ENCODE measurements at regions not wholly inside any gene's neighbourhood (a gene's known extent, or its start where the extent isn't known, plus 50 kb on each side); places are given as distances from the start of the nearest gene placed in this dataset.
A peak's percentile ranks its signal among the peaks of the same experiment; 100 is the strongest.
"Not testable (repeated sequence)": the region's sequence is repeated elsewhere in the genome, so short reads cannot be mapped to it uniquely, and the experiment has no call there.

DNA sequence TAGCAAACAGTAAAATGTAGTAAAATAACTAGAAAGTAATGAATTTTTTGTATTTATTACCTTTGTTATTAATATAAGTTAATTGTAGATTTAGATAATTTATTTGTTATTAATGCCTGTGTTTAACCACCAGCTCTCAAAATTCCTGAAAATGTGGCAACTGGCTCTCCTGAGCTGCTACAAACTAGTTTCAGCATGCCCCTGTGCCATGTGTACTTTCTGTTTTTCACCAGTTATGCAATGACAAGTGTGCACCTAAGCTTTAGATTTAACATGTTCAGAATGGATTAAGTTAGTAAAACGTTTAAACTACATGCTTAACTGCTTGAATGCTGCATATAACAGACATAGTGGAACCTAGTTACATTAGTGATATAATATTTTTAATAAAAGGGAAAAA, 88.1 kb downstream of the POSTN start:
- Histone ChIP-seq H3K27me3 (ENCODE audit: insufficient read depth, low read depth) (no peaks in the 10 kb centered on the region), H3K4me3 (no peak overlapping the region), H3K9me3 (ENCODE audit: insufficient read depth, low read depth) (no peaks in the 10 kb centered on the region), H3K27ac (no peak overlapping the region), H2AFZ (no peak overlapping the region), H3K79me2 (ENCODE audit: low read depth) (no peaks in the 10 kb centered on the region), H3K9me2 (ENCODE audit: insufficient read depth) (no peaks in the 10 kb centered on the region; the same call in 1 of the 2 replicates), H4K20me1 (ENCODE audit: insufficient read depth) (no peaks in the 10 kb centered on the region), H3F3A (ENCODE audit: insufficient read depth, low read depth) (no peaks in the 10 kb centered on the region), H3K4me1 (replicated peaks; ENCODE audit: insufficient read depth) (no peaks in the 10 kb centered on the region), H3K36me3 (ENCODE audit: low read depth) (no peaks in the 10 kb centered on the region), H3K4me2 (no peak overlapping the region)
- BruUV-seq (replicated peaks), result no TSS peak
- TF ChIP-seq, protein P1, sequence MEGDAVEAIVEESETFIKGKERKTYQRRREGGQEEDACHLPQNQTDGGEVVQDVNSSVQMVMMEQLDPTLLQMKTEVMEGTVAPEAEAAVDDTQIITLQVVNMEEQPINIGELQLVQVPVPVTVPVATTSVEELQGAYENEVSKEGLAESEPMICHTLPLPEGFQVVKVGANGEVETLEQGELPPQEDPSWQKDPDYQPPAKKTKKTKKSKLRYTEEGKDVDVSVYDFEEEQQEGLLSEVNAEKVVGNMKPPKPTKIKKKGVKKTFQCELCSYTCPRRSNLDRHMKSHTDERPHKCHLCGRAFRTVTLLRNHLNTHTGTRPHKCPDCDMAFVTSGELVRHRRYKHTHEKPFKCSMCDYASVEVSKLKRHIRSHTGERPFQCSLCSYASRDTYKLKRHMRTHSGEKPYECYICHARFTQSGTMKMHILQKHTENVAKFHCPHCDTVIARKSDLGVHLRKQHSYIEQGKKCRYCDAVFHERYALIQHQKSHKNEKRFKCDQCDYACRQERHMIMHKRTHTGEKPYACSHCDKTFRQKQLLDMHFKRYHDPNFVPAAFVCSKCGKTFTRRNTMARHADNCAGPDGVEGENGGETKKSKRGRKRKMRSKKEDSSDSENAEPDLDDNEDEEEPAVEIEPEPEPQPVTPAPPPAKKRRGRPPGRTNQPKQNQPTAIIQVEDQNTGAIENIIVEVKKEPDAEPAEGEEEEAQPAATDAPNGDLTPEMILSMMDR (conservative IDR thresholded peaks at IDR 0.05), result no peak
- TF ChIP-seq EZH2 (IDR thresholded peaks at IDR 0.05; ENCODE audit: low read depth), result no peak
- POLR2A ChIA-PET (ENCODE audit: unreplicated experiment), result interaction anchor here (0.6 kb wide), 1 partner anchor 22 kb away, joined by 3 read pairs; no protein-coding TSS in a partner anchor
- intact Hi-C loops (cut with micrococcal nuclease; ENCODE audit: unreplicated experiment), result no loop called here
- CTCF ChIA-PET, result no interaction called here
- DNase-seq, result no peak

DNA sequence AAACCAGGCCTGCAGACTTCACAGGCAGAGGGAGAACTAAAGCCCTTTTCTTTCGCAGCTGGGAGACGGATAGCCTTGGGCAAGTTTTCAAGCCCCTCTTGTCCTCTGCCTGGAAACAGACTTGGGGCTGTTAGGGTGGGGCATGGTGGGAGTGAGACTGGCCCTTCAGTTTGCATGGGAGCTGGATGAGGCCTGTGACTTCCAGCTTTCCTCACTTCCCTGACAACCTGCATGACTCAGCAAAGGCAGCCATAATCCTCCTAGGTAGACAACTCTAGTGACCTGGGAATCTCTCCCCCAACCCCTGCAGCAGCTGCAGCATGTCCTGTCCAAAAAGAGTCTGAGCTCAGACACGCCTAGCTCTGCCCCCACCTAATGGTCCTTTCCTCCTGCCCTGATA, 93.0 kb downstream of the POSTN start:
- Histone ChIP-seq H3K4me2 (no peak overlapping the region), H3K36me3 (ENCODE audit: low read depth) (no peaks in the 10 kb centered on the region), H2AFZ (peak overlapping the region; percentile 43; the same call in 1 of the 2 replicates), H3K9me3 (ENCODE audit: insufficient read depth, low read depth) (no peaks in the 10 kb centered on the region), H3K27me3 (ENCODE audit: insufficient read depth, low read depth) (no peaks in the 10 kb centered on the region), H3K79me2 (ENCODE audit: low read depth) (no peaks in the 10 kb centered on the region), H3K4me1 (replicated peaks; ENCODE audit: insufficient read depth) (no peaks in the 10 kb centered on the region), H3K9me2 (ENCODE audit: insufficient read depth) (no peaks in the 10 kb centered on the region), H4K20me1 (ENCODE audit: insufficient read depth) (no peaks in the 10 kb centered on the region), H3K27ac (no peak overlapping the region), H3K4me3 (no peak overlapping the region), H3F3A (ENCODE audit: insufficient read depth, low read depth) (no peaks in the 10 kb centered on the region)
- ChIA-PET CTCF (no interaction called here), POLR2A (ENCODE audit: unreplicated experiment) (no interaction called here)
- DNase-seq, result no peak
- BruUV-seq (replicated peaks), result no TSS peak
- intact Hi-C loops (cut with micrococcal nuclease; ENCODE audit: unreplicated experiment), result no loop called here
- no peak for TF ChIP-seq EZH2 (IDR thresholded peaks at IDR 0.05; ENCODE audit: low read depth)
- TF ChIP-seq, protein P1 (conservative IDR thresholded peaks at IDR 0.05), result no peak

DNA sequence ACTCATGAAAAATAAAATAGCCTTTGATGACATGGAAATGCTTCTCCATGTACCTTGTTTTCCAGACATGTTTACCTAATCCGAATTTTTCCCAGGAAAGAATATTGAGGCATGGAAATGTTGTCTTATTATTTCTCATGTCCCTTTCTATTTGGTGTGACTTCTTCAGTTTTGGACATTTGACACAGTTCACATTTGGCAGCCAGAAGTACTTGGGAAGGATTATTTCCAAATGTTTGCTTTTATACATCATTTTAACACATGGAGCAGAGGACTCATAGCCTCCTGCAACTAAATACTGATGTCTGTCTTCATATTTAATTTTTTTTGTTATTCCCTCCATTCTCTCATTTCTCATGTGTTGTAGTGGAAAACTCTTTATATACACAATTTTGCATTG, 94.3 kb downstream of the POSTN start:
- Histone ChIP-seq H4K20me1 (ENCODE audit: insufficient read depth) (no peaks in the 10 kb centered on the region), H3K9me2 (ENCODE audit: insufficient read depth) (no peaks in the 10 kb centered on the region), H3F3A (ENCODE audit: insufficient read depth, low read depth) (no peaks in the 10 kb centered on the region), H2AFZ (no peak overlapping the region), H3K4me2 (no peak overlapping the region), H3K79me2 (ENCODE audit: low read depth) (no peaks in the 10 kb centered on the region), H3K36me3 (ENCODE audit: low read depth) (no peaks in the 10 kb centered on the region), H3K27ac (no peak overlapping the region), H3K4me3 (no peak overlapping the region), H3K4me1 (replicated peaks; ENCODE audit: insufficient read depth) (no peaks in the 10 kb centered on the region), H3K27me3 (ENCODE audit: insufficient read depth, low read depth) (no peaks in the 10 kb centered on the region), H3K9me3 (ENCODE audit: insufficient read depth, low read depth) (no peaks in the 10 kb centered on the region)
- POLR2A ChIA-PET (ENCODE audit: unreplicated experiment), result no interaction called here
- CTCF ChIA-PET, result no interaction called here
- no peak for TF ChIP-seq EZH2 (IDR thresholded peaks at IDR 0.05; ENCODE audit: low read depth)
- DNase-seq, result no peak
- intact Hi-C loops (cut with micrococcal nuclease; ENCODE audit: unreplicated experiment), result no loop called here
- no TSS peak for BruUV-seq (replicated peaks)

DNA sequence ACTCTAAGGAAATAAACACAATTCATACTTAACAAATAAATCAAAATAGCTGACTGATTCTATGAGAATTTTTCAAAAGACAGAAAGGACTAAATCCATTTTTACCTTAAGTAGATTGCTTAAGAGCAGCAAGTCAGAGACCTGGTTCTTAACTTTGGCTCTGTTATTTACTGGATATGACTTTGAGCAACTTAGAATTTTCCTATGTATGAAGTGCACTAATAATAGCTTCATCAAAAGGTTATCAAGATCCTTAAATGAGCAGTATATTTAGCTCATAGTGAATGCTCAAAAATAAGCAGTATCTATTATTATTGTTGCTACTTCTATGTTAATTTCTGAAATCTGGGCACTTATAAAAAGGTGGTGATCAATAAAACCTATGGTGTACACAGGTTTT, 95.3 kb downstream of the POSTN start:
- Histone ChIP-seq H3K4me3 (no peak overlapping the region), H3K9me3 (ENCODE audit: insufficient read depth, low read depth) (no peaks in the 10 kb centered on the region), H3K79me2 (ENCODE audit: low read depth) (no peaks in the 10 kb centered on the region), H3K9me2 (ENCODE audit: insufficient read depth) (no peaks in the 10 kb centered on the region), H3K27me3 (ENCODE audit: insufficient read depth, low read depth) (no peaks in the 10 kb centered on the region), H3K36me3 (ENCODE audit: low read depth) (no peaks in the 10 kb centered on the region), H2AFZ (no peak overlapping the region), H3K4me2 (no peak overlapping the region), H3F3A (ENCODE audit: insufficient read depth, low read depth) (no peaks in the 10 kb centered on the region), H4K20me1 (ENCODE audit: insufficient read depth) (no peaks in the 10 kb centered on the region), H3K27ac (no peak overlapping the region), H3K4me1 (replicated peaks; ENCODE audit: insufficient read depth) (no peaks in the 10 kb centered on the region)
- POLR2A ChIA-PET (ENCODE audit: unreplicated experiment), result no interaction called here
- CTCF ChIA-PET, result no interaction called here
- no peak for DNase-seq
- TF ChIP-seq, protein P1 (conservative IDR thresholded peaks at IDR 0.05), result no peak
- TF ChIP-seq EZH2 (IDR thresholded peaks at IDR 0.05; ENCODE audit: low read depth), result no peak
- intact Hi-C loops (cut with micrococcal nuclease; ENCODE audit: unreplicated experiment), result no loop called here
- no TSS peak for BruUV-seq (replicated peaks)

DNA sequence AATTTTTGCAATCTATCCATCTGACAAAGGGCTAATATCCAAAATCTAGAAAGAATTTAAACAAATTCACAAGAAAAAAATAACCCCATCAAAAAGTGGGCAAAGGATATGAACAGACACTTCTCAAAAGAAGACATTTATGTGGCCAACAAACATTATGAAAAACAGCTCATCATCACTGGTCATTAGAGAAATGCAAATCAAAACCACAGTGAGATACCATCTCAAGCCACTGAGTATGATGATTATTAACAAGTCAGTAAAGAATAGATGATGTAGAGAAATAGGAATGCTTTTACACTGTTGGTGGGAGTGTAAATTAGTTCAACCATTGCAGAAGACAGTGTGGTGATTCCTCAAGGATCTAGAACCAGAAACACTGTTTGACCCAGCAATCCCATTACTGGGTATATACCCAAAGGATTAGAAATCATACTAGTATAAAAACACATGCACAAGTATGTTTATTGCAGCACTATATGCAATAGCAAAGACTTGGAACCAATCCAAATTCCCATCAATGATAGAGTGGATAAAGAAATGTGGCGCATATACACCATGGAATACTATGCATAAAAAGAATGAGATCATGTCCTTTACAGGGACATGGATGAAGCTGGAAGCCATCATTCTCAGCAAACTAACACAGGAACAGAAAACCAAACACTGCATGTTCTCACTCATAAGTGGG, 96.1 kb downstream of the POSTN start:
- CTCF ChIA-PET; intact Hi-C loops (cut with micrococcal nuclease; ENCODE audit: unreplicated experiment); H3K4me3 ChIP-seq; BruUV-seq (replicated peaks); H3K79me2 ChIP-seq (ENCODE audit: low read depth); H3K9me2 ChIP-seq (ENCODE audit: insufficient read depth); H3K4me1 ChIP-seq (replicated peaks; ENCODE audit: insufficient read depth); H3K27me3 ChIP-seq (ENCODE audit: insufficient read depth, low read depth); H3K9me3 ChIP-seq (ENCODE audit: insufficient read depth, low read depth); DNase-seq; POLR2A ChIA-PET (ENCODE audit: unreplicated experiment); H3K27ac ChIP-seq; H3K36me3 ChIP-seq (ENCODE audit: low read depth); H2AFZ ChIP-seq; H3F3A ChIP-seq (ENCODE audit: insufficient read depth, low read depth); H3K4me2 ChIP-seq; H4K20me1 ChIP-seq (ENCODE audit: insufficient read depth): not testable (repeated sequence)
